NOMO-1 treated with dmso at 0.1 percent for 144 hours (cell line): ENCODE measurements at regions not wholly inside any gene's neighbourhood (a gene's known extent, or its start where the extent isn't known, plus 50 kb on each side); places are given as distances from the start of the nearest gene placed in this dataset.
"Not testable (repeated sequence)": the region's sequence is repeated elsewhere in the genome, so short reads cannot be mapped to it uniquely, and the experiment has no call there.

Source experiments
- DNase-seq: peaks from one replicate; lab custom pipeline; 2025; ENCODE audit not compliant: unreplicated experiment; lab: John Stamatoyannopoulos, UW

GRCh38 chr1:244316986-244317655, 134.6 kb downstream of the ADSS2 start:
- no peak for DNase-seq

- no peak for DNase-seq
Measured at GRCh38 chr1:244318078-244318477, 133.6 kb downstream of the ADSS2 start.

- no peak for DNase-seq
Measured at GRCh38 chr1:244318512-244318911, 133.2 kb downstream of the ADSS2 start.

- peak; percentile 86 for DNase-seq
Measured at GRCh38 chr1:244319283-244320132, 132.2 kb downstream of the ADSS2 start.

GRCh38 chr1:244322181-244322580, 129.5 kb downstream of the ADSS2 start:
- no peak for DNase-seq

- DNase-seq, result peak; percentile 71
Measured at GRCh38 chr1:244322791-244323521, 128.8 kb downstream of the ADSS2 start.

GRCh38 chr1:244324176-244324883, 127.4 kb downstream of the ADSS2 start:
- DNase-seq, result no peak

GRCh38 chr1:244325056-244325758, 126.5 kb downstream of the ADSS2 start:
- DNase-seq, result peak; percentile 84

GRCh38 chr1:244326757-244327156, 125.0 kb downstream of the ADSS2 start:
- DNase-seq, result no peak

GRCh38 chr1:244327533-244327932, 124.2 kb downstream of the ADSS2 start:
- no peak for DNase-seq

DNA sequence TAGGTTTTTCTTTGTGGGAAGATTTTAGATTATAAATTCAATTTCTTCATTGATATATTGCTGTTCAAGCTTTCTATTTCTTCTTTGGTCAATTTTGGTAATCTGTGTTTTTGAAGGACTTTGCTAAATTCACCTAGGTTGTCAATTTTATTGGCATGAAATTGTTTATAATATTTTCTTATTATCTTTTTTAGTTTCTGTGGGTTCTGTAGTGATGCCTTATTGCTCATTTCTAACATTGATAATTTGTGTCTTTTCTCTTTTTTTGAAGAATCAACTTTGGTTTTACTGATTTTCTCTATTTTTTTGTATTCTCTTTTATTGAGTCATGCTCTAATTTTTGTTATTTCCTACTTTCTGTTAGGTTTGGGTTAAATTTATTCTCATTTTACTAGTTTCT, 123.2 kb downstream of the ADSS2 start:
- no peak for DNase-seq

DNA sequence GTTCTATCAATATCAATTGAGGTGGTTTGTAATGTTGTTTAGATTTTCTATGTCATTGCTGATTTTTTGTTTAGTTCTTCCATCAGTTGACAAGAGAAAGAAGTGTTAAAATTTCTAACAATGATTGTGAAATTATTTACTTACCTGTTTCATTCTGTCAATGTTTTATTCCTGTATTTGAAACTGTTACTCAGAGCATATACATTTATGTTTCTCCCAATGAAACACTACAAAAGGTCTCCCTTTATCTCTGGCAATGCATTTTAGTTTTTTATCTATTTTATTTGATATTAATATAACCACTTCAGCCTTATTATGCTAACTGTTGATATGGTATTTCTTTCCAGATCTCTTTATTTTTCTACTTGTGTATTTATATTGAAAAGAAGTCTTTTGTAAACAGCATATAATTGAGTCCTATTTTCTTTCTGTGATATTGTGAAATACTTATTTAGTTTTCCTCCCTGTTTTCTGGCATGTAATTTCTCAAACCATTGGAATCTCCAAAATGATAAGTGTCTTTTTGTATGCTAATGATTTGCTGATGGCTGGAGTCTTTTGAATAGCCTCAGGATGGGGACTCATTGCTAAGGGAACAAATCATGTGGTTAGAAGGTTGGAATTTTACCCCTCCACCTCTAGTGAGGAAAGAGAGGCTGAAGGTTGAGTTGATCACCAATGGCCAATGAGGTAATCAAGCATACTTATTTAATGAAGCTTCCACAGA, 122.0 kb downstream of the ADSS2 start:
- DNase-seq, result no peak

- DNase-seq, result no peak
Measured at GRCh38 chr1:244330318-244330625, 121.4 kb downstream of the ADSS2 start.

DNA sequence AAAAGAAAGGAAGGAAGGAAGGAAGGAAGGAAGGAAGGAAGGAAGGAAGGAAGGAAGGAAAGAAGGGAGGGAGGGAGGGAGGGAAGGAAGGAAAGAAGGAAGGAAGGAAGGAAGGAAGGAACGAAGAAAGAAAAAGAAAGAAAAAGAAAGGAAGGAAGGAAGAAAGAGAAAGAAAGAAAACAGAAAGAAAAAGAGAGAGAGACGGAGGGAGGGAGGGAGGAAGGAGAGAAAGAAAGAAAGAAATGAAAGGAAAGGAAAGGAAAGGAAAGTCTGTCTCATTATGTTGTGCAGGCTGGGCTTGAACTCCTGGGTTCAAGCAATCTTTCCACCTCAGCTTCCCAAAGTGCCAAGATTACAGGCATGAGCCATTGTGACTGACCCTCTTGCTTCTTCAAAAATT, 118.9 kb downstream of the ADSS2 start:
- DNase-seq, result not testable (repeated sequence)

GRCh38 chr1:244334315-244334714, 117.4 kb downstream of the ADSS2 start:
- DNase-seq, result not testable (repeated sequence)

DNA sequence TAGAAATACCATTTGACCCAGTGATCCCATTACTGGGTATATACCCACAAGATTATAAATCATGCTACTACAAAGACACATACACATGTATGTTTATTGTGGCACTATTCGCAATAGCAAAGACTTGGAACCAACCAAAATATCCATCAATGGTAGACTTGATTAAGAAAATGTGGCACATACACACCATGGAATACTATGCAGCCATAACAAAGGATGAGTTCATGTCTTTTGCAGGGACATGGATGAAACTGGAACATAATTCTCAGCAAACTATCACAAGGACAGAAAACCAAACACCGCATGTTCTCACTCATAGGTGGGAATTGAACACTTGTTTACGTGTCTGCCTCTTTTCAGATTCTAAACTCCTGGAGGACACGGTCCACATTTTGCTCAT, 116.9 kb downstream of the ADSS2 start:
- not testable (repeated sequence) for DNase-seq

DNA sequence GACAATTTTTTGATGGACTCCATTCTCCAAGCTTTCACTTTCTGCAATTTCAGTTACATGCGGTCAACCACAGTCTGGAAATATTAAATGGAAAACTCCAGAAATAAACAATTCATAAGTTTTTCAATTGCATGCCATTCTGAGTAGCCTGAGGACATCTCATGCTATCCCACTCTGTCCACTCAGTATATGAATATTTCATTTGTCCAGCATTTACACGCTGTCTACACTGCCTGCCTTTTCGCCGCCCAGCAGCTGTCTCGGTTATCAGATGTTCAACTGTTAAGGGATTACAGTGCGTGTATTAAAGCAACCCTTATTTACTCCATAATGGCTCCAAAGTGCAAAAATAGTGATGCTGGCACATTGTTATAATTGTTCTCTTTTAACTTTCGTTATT, 116.3 kb downstream of the ADSS2 start:
- DNase-seq, result no peak

DNA sequence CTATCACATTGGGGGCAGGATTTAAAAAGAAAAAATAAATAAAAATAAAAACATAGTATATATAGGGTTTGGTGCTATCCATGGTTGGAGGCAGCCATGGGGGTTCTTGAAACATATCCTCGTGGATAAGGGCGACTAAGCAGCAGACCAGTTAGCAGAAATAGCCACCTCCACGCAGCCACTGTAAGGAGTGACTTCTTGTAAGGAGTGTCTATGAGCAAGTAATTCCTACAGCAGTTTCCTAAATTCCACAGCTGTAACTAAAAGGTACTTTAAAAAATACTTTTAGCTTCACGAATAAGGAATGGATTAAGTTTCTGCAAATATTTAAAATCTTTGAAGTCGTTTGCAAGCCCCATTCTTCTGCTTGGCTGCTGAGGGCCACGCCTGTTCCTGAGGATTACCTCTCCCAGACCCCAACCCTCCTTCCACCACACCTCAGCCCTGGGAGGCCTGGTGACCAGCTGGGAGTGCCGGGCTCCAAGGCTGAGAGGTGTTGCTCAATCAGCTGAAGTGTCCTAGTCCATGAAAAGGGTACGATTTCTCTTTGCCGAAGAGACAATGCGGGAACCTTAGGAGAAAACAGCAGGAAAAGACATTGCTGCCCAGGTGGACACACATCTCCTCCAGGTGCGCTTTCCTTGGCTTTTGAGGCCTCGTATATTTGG, 115.3 kb downstream of the ADSS2 start:
- no peak for DNase-seq

GRCh38 chr1:244337839-244338238, 113.9 kb downstream of the ADSS2 start:
- DNase-seq, result no peak
